ENCODE measurements at regions not wholly inside any gene's neighbourhood (a gene's known extent, or its start where the extent isn't known, plus 50 kb on each side); places are given as distances from the start of the nearest gene placed in this dataset.

- no peaks in the 10 kb centered on the region for H3K36me3 Mint-ChIP-seq (ENCODE audit: unreplicated experiment)
- no peak for TF ChIP-seq CTCF (IDR thresholded peaks at IDR 0.05)
Observed at GRCh38 chr5:36442352-36442751, 140.7 kb upstream of the RANBP3L start.

GRCh38 chr5:36442796-36443195 is 141.1 kb upstream of the RANBP3L start:
- no peaks in the 10 kb centered on the region for H3K36me3 Mint-ChIP-seq (ENCODE audit: unreplicated experiment)
- peaks cover 8% of the 10 kb centered on the region for H3K27me3 Mint-ChIP-seq (ENCODE audit: unreplicated experiment)
- no peak overlapping the region for H3K4me3 Mint-ChIP-seq (ENCODE audit: unreplicated experiment)
- TF ChIP-seq CTCF (IDR thresholded peaks at IDR 0.05): no peak
- DNase-seq (ENCODE audit: extremely low spot score, unreplicated experiment): no peak
- no peaks in the 10 kb centered on the region for H3K9me3 Mint-ChIP-seq (ENCODE audit: unreplicated experiment)
- H3K4me1 Mint-ChIP-seq (ENCODE audit: unreplicated experiment): no peaks in the 10 kb centered on the region
- no peak overlapping the region for H3K27ac Mint-ChIP-seq (ENCODE audit: unreplicated experiment)

More at GRCh38 chr5:36442352-36442751, 140.7 kb upstream of the RANBP3L start:
- Mint-ChIP-seq H3K27me3 (ENCODE audit: unreplicated experiment) (peaks cover 8% of the 10 kb centered on the region), H3K27ac (ENCODE audit: unreplicated experiment) (no peak overlapping the region), H3K4me1 (ENCODE audit: unreplicated experiment) (no peaks in the 10 kb centered on the region), H3K4me3 (ENCODE audit: unreplicated experiment) (no peak overlapping the region), H3K9me3 (ENCODE audit: unreplicated experiment) (no peaks in the 10 kb centered on the region)
- no peak for DNase-seq (ENCODE audit: extremely low spot score, unreplicated experiment)

GRCh38 chr5:36443941-36444340 is 142.2 kb upstream of the RANBP3L start:
- no peak for TF ChIP-seq CTCF (IDR thresholded peaks at IDR 0.05)
- Mint-ChIP-seq H3K27ac (ENCODE audit: unreplicated experiment) (no peak overlapping the region), H3K36me3 (ENCODE audit: unreplicated experiment) (no peaks in the 10 kb centered on the region), H3K4me1 (ENCODE audit: unreplicated experiment) (no peaks in the 10 kb centered on the region), H3K9me3 (ENCODE audit: unreplicated experiment) (no peaks in the 10 kb centered on the region), H3K27me3 (ENCODE audit: unreplicated experiment) (peaks cover 8% of the 10 kb centered on the region), H3K4me3 (ENCODE audit: unreplicated experiment) (no peak overlapping the region)
- DNase-seq (ENCODE audit: extremely low spot score, unreplicated experiment): no peak

GRCh38 chr5:36444582-36445418 is 143.1 kb upstream of the RANBP3L start:
- no peaks in the 10 kb centered on the region for H3K36me3 Mint-ChIP-seq (ENCODE audit: unreplicated experiment)
- no peak overlapping the region for H3K4me3 Mint-ChIP-seq (ENCODE audit: unreplicated experiment)
- no peaks in the 10 kb centered on the region for H3K4me1 Mint-ChIP-seq (ENCODE audit: unreplicated experiment)
- DNase-seq (ENCODE audit: extremely low spot score, unreplicated experiment): no peak
- TF ChIP-seq CTCF (IDR thresholded peaks at IDR 0.05): no peak
- no peak overlapping the region for H3K27ac Mint-ChIP-seq (ENCODE audit: unreplicated experiment)
- H3K27me3 Mint-ChIP-seq (ENCODE audit: unreplicated experiment): peaks cover 8% of the 10 kb centered on the region
- no peaks in the 10 kb centered on the region for H3K9me3 Mint-ChIP-seq (ENCODE audit: unreplicated experiment)

GRCh38 chr5:36447776-36448175 is 146.1 kb upstream of the RANBP3L start:
- H3K9me3 Mint-ChIP-seq (ENCODE audit: unreplicated experiment): no peaks in the 10 kb centered on the region
- no peaks in the 10 kb centered on the region for H3K36me3 Mint-ChIP-seq (ENCODE audit: unreplicated experiment)
- H3K27me3 Mint-ChIP-seq (ENCODE audit: unreplicated experiment): peaks cover 15% of the 10 kb centered on the region
- H3K4me1 Mint-ChIP-seq (ENCODE audit: unreplicated experiment): no peaks in the 10 kb centered on the region
- no peak overlapping the region for H3K4me3 Mint-ChIP-seq (ENCODE audit: unreplicated experiment)
- TF ChIP-seq CTCF (IDR thresholded peaks at IDR 0.05): no peak
- H3K27ac Mint-ChIP-seq (ENCODE audit: unreplicated experiment): no peak overlapping the region
- no peak for DNase-seq (ENCODE audit: extremely low spot score, unreplicated experiment)
